NB4 (cell line): ENCODE measurements at regions not wholly inside any gene's neighbourhood (a gene's known extent, or its start where the extent isn't known, plus 50 kb on each side); places are given as distances from the start of the nearest gene placed in this dataset.

Experiments used
- CTCF ChIP-seq: IDR thresholded peaks from one replicate; pipeline ENCODE4 v1.5.1; 2012; ENCODE audit warnings: low read depth, low read length
- MAX ChIP-seq: IDR thresholded peaks from 2 replicates; pipeline ENCODE4 v1.6.1; 2011; ENCODE audit warnings: low read depth, low read length
- POLR2A ChIP-seq: IDR thresholded peaks from 2 replicates; pipeline ENCODE4 v1.6.1; 2011; ENCODE audit warnings: mild to moderate bottlenecking; ENCODE audit not compliant: insufficient read length; ENCODE audit errors: extremely low read depth

- TF ChIP-seq CTCF: no peak
- TF ChIP-seq POLR2A: no peak
- TF ChIP-seq MAX: no peak
Measured at GRCh38 chr4:24705016-24705753, 90.2 kb upstream of the SOD3 start.
